ENCODE measurements at regions not wholly inside any gene's neighbourhood (a gene's known extent, or its start where the extent isn't known, plus 50 kb on each side); places are given as distances from the start of the nearest gene placed in this dataset.

GRCh38 chr16:74034200-74034599, 262.4 kb upstream of the PSMD7 start:
- no peak overlapping the region for H3K27ac ChIP-seq (ENCODE audit: low read length)
- H3K4me1 ChIP-seq (ENCODE audit: control insufficient read depth, insufficient read depth, low read length), result no peaks in the 10 kb centered on the region
- H3K4me3 ChIP-seq (ENCODE audit: low read length in 2 of 2), result no peak overlapping the region

DNA sequence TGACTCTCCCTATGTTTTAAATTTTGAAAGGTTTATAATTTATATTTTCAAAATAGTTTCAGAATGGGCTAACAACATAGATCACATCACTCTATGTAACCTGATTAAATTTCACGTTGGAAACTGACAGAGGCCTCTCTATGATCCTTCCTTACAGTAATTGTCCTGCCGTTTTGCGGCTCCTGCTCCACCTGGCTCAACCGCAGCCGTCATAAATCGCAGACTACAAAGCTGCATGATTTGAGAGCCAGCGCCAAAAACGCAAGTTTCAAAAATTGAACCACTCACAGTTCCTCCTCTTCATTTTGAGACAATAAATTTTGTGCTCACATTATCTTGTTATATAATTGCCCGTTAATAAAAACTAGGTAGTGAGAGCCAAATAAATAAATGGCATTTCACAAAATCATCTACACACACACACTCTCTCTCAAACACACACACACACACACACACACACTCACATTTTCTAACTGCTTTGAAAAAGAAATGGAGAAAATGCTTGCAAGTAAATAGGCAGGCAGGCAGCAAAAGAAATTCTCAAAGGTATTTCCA, 263.1 kb upstream of the PSMD7 start:
- Histone ChIP-seq H3K4me1 (ENCODE audit: control insufficient read depth, insufficient read depth, low read length) (no peaks in the 10 kb centered on the region), H3K9ac (ENCODE audit: low read length in 2 of 2) (no peak overlapping the region), H3K27me3 (ENCODE audit: control insufficient read depth in 1 of 2, insufficient read depth in 2 of 2, low read length in 2 of 2) (no peaks in the 10 kb centered on the region), H3K4me3 (ENCODE audit: low read length in 2 of 2) (no peak overlapping the region), H3K9me3 (ENCODE audit: control insufficient read depth in 2 of 2, low read length in 2 of 2) (no peaks in the 10 kb centered on the region), H3K36me3 (ENCODE audit: control insufficient read depth in 2 of 2, insufficient read depth in 2 of 2, low read length in 2 of 2) (no peaks in the 10 kb centered on the region), H3K27ac (ENCODE audit: low read length) (no peak overlapping the region)

More at GRCh38 chr16:74034200-74034599, 262.4 kb upstream of the PSMD7 start:
- Histone ChIP-seq H3K36me3 (ENCODE audit: control insufficient read depth in 2 of 2, insufficient read depth in 2 of 2, low read length in 2 of 2) (no peaks in the 10 kb centered on the region), H3K9me3 (ENCODE audit: control insufficient read depth in 2 of 2, low read length in 2 of 2) (no peaks in the 10 kb centered on the region), H3K27me3 (ENCODE audit: control insufficient read depth in 1 of 2, insufficient read depth in 2 of 2, low read length in 2 of 2) (no peaks in the 10 kb centered on the region), H3K9ac (ENCODE audit: low read length in 2 of 2) (no peak overlapping the region)

DNA sequence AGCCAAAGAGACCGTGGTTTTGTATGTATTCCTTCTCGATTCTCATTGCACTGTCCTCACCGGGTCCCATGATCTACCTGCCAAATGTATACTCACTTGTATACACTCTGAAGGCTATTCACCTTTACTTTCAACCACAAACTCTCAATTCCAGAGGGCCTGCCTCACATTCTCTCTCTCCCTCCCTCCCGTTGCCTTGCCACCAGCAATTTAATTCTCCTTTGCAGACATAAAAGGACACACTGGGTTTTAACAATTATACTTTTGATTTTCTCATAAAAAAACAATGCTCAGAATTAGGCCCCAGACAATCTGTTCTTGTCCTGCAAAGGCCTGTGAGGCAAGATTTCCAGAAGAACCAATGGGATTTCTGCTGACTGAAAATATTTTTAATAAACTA, 265.1 kb upstream of the PSMD7 start:
- no peak overlapping the region for H3K27ac ChIP-seq (ENCODE audit: low read length)
- H3K36me3 ChIP-seq (ENCODE audit: control insufficient read depth in 2 of 2, insufficient read depth in 2 of 2, low read length in 2 of 2), result no peaks in the 10 kb centered on the region
- H3K9ac ChIP-seq (ENCODE audit: low read length in 2 of 2), result no peak overlapping the region
- no peaks in the 10 kb centered on the region for H3K4me1 ChIP-seq (ENCODE audit: control insufficient read depth, insufficient read depth, low read length)
- H3K9me3 ChIP-seq (ENCODE audit: control insufficient read depth in 2 of 2, low read length in 2 of 2), result no peaks in the 10 kb centered on the region
- no peak overlapping the region for H3K4me3 ChIP-seq (ENCODE audit: low read length in 2 of 2)
- no peaks in the 10 kb centered on the region for H3K27me3 ChIP-seq (ENCODE audit: control insufficient read depth in 1 of 2, insufficient read depth in 2 of 2, low read length in 2 of 2)

GRCh38 chr16:74030000-74030706, 266.5 kb upstream of the PSMD7 start:
- no peaks in the 10 kb centered on the region for H3K27me3 ChIP-seq (ENCODE audit: control insufficient read depth in 1 of 2, insufficient read depth in 2 of 2, low read length in 2 of 2)
- no peak overlapping the region for H3K9ac ChIP-seq (ENCODE audit: low read length in 2 of 2)
- H3K27ac ChIP-seq (ENCODE audit: low read length), result no peak overlapping the region
- H3K36me3 ChIP-seq (ENCODE audit: control insufficient read depth in 2 of 2, insufficient read depth in 2 of 2, low read length in 2 of 2), result no peaks in the 10 kb centered on the region
- no peak overlapping the region for H3K4me3 ChIP-seq (ENCODE audit: low read length in 2 of 2)
- H3K4me1 ChIP-seq (ENCODE audit: control insufficient read depth, insufficient read depth, low read length), result no peaks in the 10 kb centered on the region
- no peaks in the 10 kb centered on the region for H3K9me3 ChIP-seq (ENCODE audit: control insufficient read depth in 2 of 2, low read length in 2 of 2)

GRCh38 chr16:74029115-74029792, 267.4 kb upstream of the PSMD7 start:
- no peaks in the 10 kb centered on the region for H3K4me1 ChIP-seq (ENCODE audit: control insufficient read depth, insufficient read depth, low read length)
- no peak overlapping the region for H3K27ac ChIP-seq (ENCODE audit: low read length)
- H3K36me3 ChIP-seq (ENCODE audit: control insufficient read depth in 2 of 2, insufficient read depth in 2 of 2, low read length in 2 of 2), result no peaks in the 10 kb centered on the region
- H3K9me3 ChIP-seq (ENCODE audit: control insufficient read depth in 2 of 2, low read length in 2 of 2), result no peaks in the 10 kb centered on the region
- H3K9ac ChIP-seq (ENCODE audit: low read length in 2 of 2), result no peak overlapping the region
- no peaks in the 10 kb centered on the region for H3K27me3 ChIP-seq (ENCODE audit: control insufficient read depth in 1 of 2, insufficient read depth in 2 of 2, low read length in 2 of 2)
- H3K4me3 ChIP-seq (ENCODE audit: low read length in 2 of 2), result no peak overlapping the region

- H3K36me3 ChIP-seq (ENCODE audit: control insufficient read depth in 2 of 2, insufficient read depth in 2 of 2, low read length in 2 of 2), result no peaks in the 10 kb centered on the region
- no peak overlapping the region for H3K27ac ChIP-seq (ENCODE audit: low read length)
Measured at GRCh38 chr16:74026373-74027281, 270.0 kb upstream of the PSMD7 start.

GRCh38 chr16:74024953-74025352, 271.7 kb upstream of the PSMD7 start:
- H3K4me1 ChIP-seq (ENCODE audit: control insufficient read depth, insufficient read depth, low read length), result no peaks in the 10 kb centered on the region
- H3K4me3 ChIP-seq (ENCODE audit: low read length in 2 of 2), result no peak overlapping the region

More at GRCh38 chr16:74026373-74027281, 270.0 kb upstream of the PSMD7 start:
- Histone ChIP-seq H3K4me3 (ENCODE audit: low read length in 2 of 2) (no peak overlapping the region), H3K9ac (ENCODE audit: low read length in 2 of 2) (no peak overlapping the region), H3K4me1 (ENCODE audit: control insufficient read depth, insufficient read depth, low read length) (no peaks in the 10 kb centered on the region), H3K27me3 (ENCODE audit: control insufficient read depth in 1 of 2, insufficient read depth in 2 of 2, low read length in 2 of 2) (no peaks in the 10 kb centered on the region), H3K9me3 (ENCODE audit: control insufficient read depth in 2 of 2, low read length in 2 of 2) (no peaks in the 10 kb centered on the region)

DNA sequence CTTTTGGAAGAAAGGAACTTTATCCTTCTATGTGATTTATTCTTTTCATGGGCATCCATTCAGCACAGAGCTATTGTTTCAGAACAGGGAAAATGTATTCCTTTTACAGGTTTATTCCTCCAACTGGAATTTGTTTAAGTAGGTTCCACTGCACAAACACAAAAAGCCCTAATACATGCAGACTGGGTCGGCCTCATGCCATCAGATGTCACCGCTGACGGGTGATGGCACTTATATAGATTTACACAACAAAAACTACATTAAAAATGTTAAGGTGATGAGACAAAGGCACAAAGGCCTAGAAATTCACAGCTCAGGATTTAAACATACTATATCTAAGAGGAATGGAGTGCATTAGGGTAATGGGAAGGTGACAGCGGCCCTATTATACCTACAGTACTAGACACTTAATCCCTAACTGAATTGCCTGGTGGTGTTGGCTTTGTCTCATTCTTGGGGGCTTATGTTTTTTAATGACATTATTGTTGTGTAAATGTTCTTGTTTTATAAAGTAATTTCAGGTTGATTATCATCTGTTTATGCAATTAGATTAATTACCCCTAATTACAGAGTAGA, 276.4 kb upstream of the PSMD7 start:
- no peaks in the 10 kb centered on the region for H3K9me3 ChIP-seq (ENCODE audit: control insufficient read depth in 2 of 2, low read length in 2 of 2)
- H3K27me3 ChIP-seq (ENCODE audit: control insufficient read depth in 1 of 2, insufficient read depth in 2 of 2, low read length in 2 of 2), result no peaks in the 10 kb centered on the region
- H3K4me3 ChIP-seq (ENCODE audit: low read length in 2 of 2), result no peak overlapping the region
- no peaks in the 10 kb centered on the region for H3K36me3 ChIP-seq (ENCODE audit: control insufficient read depth in 2 of 2, insufficient read depth in 2 of 2, low read length in 2 of 2)
- H3K27ac ChIP-seq (ENCODE audit: low read length), result no peak overlapping the region
- no peak overlapping the region for H3K9ac ChIP-seq (ENCODE audit: low read length in 2 of 2)
- no peaks in the 10 kb centered on the region for H3K4me1 ChIP-seq (ENCODE audit: control insufficient read depth, insufficient read depth, low read length)

More at GRCh38 chr16:74024953-74025352, 271.7 kb upstream of the PSMD7 start:
- Histone ChIP-seq H3K27ac (ENCODE audit: low read length) (no peak overlapping the region), H3K9ac (ENCODE audit: low read length in 2 of 2) (no peak overlapping the region), H3K27me3 (ENCODE audit: control insufficient read depth in 1 of 2, insufficient read depth in 2 of 2, low read length in 2 of 2) (no peaks in the 10 kb centered on the region), H3K36me3 (ENCODE audit: control insufficient read depth in 2 of 2, insufficient read depth in 2 of 2, low read length in 2 of 2) (no peaks in the 10 kb centered on the region), H3K9me3 (ENCODE audit: control insufficient read depth in 2 of 2, low read length in 2 of 2) (no peaks in the 10 kb centered on the region)

- no peaks in the 10 kb centered on the region for H3K4me1 ChIP-seq (ENCODE audit: control insufficient read depth, insufficient read depth, low read length)
- H3K4me3 ChIP-seq (ENCODE audit: low read length in 2 of 2), result no peak overlapping the region
- H3K9ac ChIP-seq (ENCODE audit: low read length in 2 of 2), result no peak overlapping the region
- no peaks in the 10 kb centered on the region for H3K9me3 ChIP-seq (ENCODE audit: control insufficient read depth in 2 of 2, low read length in 2 of 2)
- H3K36me3 ChIP-seq (ENCODE audit: control insufficient read depth in 2 of 2, insufficient read depth in 2 of 2, low read length in 2 of 2), result no peaks in the 10 kb centered on the region
- H3K27ac ChIP-seq (ENCODE audit: low read length), result no peak overlapping the region
- H3K27me3 ChIP-seq (ENCODE audit: control insufficient read depth in 1 of 2, insufficient read depth in 2 of 2, low read length in 2 of 2), result no peaks in the 10 kb centered on the region
Measured at GRCh38 chr16:74019612-74020011, 277.0 kb upstream of the PSMD7 start.

DNA sequence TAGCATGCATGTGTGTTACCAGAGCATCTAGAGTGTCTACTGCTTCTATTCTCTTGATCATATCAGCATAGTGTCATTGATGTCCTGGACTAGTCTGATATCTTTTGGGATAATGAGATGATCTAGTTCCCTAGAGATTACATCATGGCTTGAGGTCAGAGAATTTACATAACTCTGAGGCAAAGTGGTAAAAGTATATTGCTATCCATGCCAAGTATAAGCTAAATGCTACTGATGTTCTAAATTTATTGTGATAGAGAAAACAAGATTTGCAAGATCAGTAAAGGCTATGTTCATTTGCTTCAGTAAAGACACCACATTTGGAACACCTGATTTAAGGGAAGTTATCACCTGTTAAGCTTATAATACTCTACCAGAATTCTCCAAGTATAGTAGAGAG, 280.7 kb upstream of the PSMD7 start:
- Histone ChIP-seq H3K9me3 (ENCODE audit: control insufficient read depth in 2 of 2, low read length in 2 of 2) (no peaks in the 10 kb centered on the region), H3K27me3 (ENCODE audit: control insufficient read depth in 1 of 2, insufficient read depth in 2 of 2, low read length in 2 of 2) (no peaks in the 10 kb centered on the region), H3K27ac (ENCODE audit: low read length) (no peak overlapping the region), H3K36me3 (ENCODE audit: control insufficient read depth in 2 of 2, insufficient read depth in 2 of 2, low read length in 2 of 2) (no peaks in the 10 kb centered on the region), H3K9ac (ENCODE audit: low read length in 2 of 2) (no peak overlapping the region), H3K4me3 (ENCODE audit: low read length in 2 of 2) (no peak overlapping the region), H3K4me1 (ENCODE audit: control insufficient read depth, insufficient read depth, low read length) (no peaks in the 10 kb centered on the region)

Data from stomach smooth muscle (tissue), 2 donors.